CD14-positive monocyte (primary cell): ENCODE measurements at regions not wholly inside any gene's neighbourhood (a gene's known extent, or its start where the extent isn't known, plus 50 kb on each side); places are given as distances from the start of the nearest gene placed in this dataset.

Experiments
- DNase-seq, 3 donors: peaks; one replicate each; pipeline ENCODE4 v3.0.0-alpha.2; 2011 to 2022
- H2AFZ ChIP-seq: 2 replicates; pipeline ENCODE4 v1.6.0; 2012; ENCODE audit warnings: mild to moderate bottlenecking, low read depth, low read length, inconsistent platforms; ENCODE audit not compliant: insufficient read depth, poor library complexity, severe bottlenecking
- H3K27ac ChIP-seq, 2 donors: 1 replicate in 1 of 2; 2 replicates in 1 of 2; pipeline ENCODE4 v1.5.1; 2012 to 2013; ENCODE audit warnings: low read length in 2 of 2, control low read depth in 1 of 2, inconsistent platforms in 1 of 2, low read depth in 1 of 2, mild to moderate bottlenecking in 1 of 2
- H3K27me3 ChIP-seq, 2 donors: one replicate each; pipeline versions ENCODE4 v1.6.0 to v1.6.1; 2011 to 2013; ENCODE audit warnings: low read length in 2 of 2; ENCODE audit not compliant: control insufficient read depth in 2 of 2, insufficient read depth in 2 of 2
- H3K36me3 ChIP-seq, 2 donors: replicated peaks in 1 of 2; 1 replicate in 1 of 2; 2 replicates in 1 of 2; pipeline versions ENCODE4 v1.5.1 to v1.6.1; 2012 to 2013; ENCODE audit warnings: low read length in 2 of 2, control low read depth in 1 of 2, inconsistent platforms in 1 of 2, mild to moderate bottlenecking in 1 of 2; ENCODE audit not compliant: insufficient read depth in 2 of 2, control insufficient read depth in 1 of 2
- H3K4me1 ChIP-seq, 2 donors: 1 replicate in 1 of 2; 2 replicates in 1 of 2; pipeline versions ENCODE4 v1.5.1 to v1.6.1; 2012 to 2013; ENCODE audit warnings: low read length in 2 of 2, control low read depth in 1 of 2, inconsistent platforms in 1 of 2, mild to moderate bottlenecking in 1 of 2, moderate library complexity in 1 of 2; ENCODE audit not compliant: insufficient read depth in 2 of 2, control insufficient read depth in 1 of 2
- H3K4me2 ChIP-seq: replicated peaks from 2 replicates; pipeline ENCODE3; 2012; ENCODE audit warnings: low read length, moderate library complexity, mild to moderate bottlenecking; ENCODE audit not compliant: poor library complexity, severe bottlenecking; ENCODE audit errors: extremely low read depth
- H3K4me3 ChIP-seq, 3 experiments: fragments of 200-600 bp in 1 of 3; sonication (generic) in 1 of 3; replicated peaks in 1 of 3; 1 replicate in 2 of 3; 2 replicates in 1 of 3; pipeline ENCODE4 v1.5.1; 2011 to 2013; ENCODE audit warnings: low read length in 3 of 3, mild to moderate bottlenecking in 3 of 3, control low read depth in 2 of 3, low read depth in 2 of 3, inconsistent platforms in 1 of 3, moderate library complexity in 1 of 3
- H3K79me2 ChIP-seq: 2 replicates; pipeline ENCODE4 v1.6.0; 2012; ENCODE audit warnings: mild to moderate bottlenecking, control low read depth, inconsistent platforms, low read length, moderate library complexity; ENCODE audit not compliant: insufficient read depth
- H3K9ac ChIP-seq: 2 replicates; pipeline ENCODE4 v1.6.0; 2017; ENCODE audit warnings: low read length, mild to moderate bottlenecking; ENCODE audit not compliant: insufficient read depth, poor library complexity, severe bottlenecking
- H3K9me3 ChIP-seq, 2 donors: replicated peaks in 1 of 2; 1 replicate in 1 of 2; 2 replicates in 1 of 2; pipeline versions ENCODE4 v1.5.1 to v1.6.1; 2012 to 2013; ENCODE audit warnings: low read length in 2 of 2, control low read depth in 1 of 2; ENCODE audit not compliant: control insufficient read depth in 1 of 2, insufficient read depth in 1 of 2
- H4K20me1 ChIP-seq: 2 replicates; pipeline ENCODE4 v1.6.0; 2012; ENCODE audit warnings: mild to moderate bottlenecking, low read length, control low read depth, moderate library complexity; ENCODE audit not compliant: insufficient read depth
- H3K27ac Mint-ChIP-seq, 7 donors: one replicate each; pipeline ENCODE4 v1.8.0; 2020; ENCODE audit warnings: mild to moderate bottlenecking in 7 of 7, mixed read lengths in 7 of 7, moderate library complexity in 6 of 7, inconsistent platforms in 2 of 7
- H3K27me3 Mint-ChIP-seq, 3 donors: one replicate each; pipeline ENCODE4 v1.8.0; 2021 to 2022; ENCODE audit warnings: low read depth in 3 of 3, mild to moderate bottlenecking in 3 of 3, mixed read lengths in 3 of 3, moderate library complexity in 3 of 3, inconsistent platforms in 1 of 3
- H3K36me3 Mint-ChIP-seq, 2 donors: one replicate each; pipeline ENCODE4 v1.8.0; 2020; ENCODE audit warnings: mixed read lengths in 2 of 2, inconsistent platforms in 1 of 2, mild to moderate bottlenecking in 1 of 2
- H3K4me1 Mint-ChIP-seq: one replicate; pipeline ENCODE4 v1.8.0; 2020; ENCODE audit warnings: mild to moderate bottlenecking, mixed read lengths
- H3K4me3 Mint-ChIP-seq, 2 donors: one replicate each; pipeline ENCODE4 v1.8.0; 2020; ENCODE audit warnings: mild to moderate bottlenecking in 2 of 2, mixed read lengths in 2 of 2, moderate library complexity in 1 of 2
- H3K9me3 Mint-ChIP-seq, 7 donors: one replicate each; pipeline ENCODE4 v1.8.0; 2020 to 2022; ENCODE audit warnings: mixed read lengths in 7 of 7, mild to moderate bottlenecking in 6 of 7, moderate library complexity in 6 of 7, inconsistent platforms in 2 of 7
- WGBS: methylation state at CpG from one replicate; pipeline ENCODE4 v1.1.5; 2013; ENCODE audit warnings: missing lambda C conversion rate; ENCODE audit not compliant: insufficient coverage; 5-methylcytosine and 5-hydroxymethylcytosine counted together
- intact Hi-C, 2 donors: fragments of 100-400 bp; cut with micrococcal nuclease; formaldehyde crosslinking; loops; one replicate each; pipeline versions ENCODE4 v1.15.0 to v1.15.1; 2023
- TF ChIP-seq, protein P1 (sequence below): fragments of 200-600 bp; IDR thresholded peaks from one replicate; pipeline ENCODE4 v1.8.0; 2022; ENCODE audit warnings: antibody characterized with exemption, mild to moderate bottlenecking

DNA sequence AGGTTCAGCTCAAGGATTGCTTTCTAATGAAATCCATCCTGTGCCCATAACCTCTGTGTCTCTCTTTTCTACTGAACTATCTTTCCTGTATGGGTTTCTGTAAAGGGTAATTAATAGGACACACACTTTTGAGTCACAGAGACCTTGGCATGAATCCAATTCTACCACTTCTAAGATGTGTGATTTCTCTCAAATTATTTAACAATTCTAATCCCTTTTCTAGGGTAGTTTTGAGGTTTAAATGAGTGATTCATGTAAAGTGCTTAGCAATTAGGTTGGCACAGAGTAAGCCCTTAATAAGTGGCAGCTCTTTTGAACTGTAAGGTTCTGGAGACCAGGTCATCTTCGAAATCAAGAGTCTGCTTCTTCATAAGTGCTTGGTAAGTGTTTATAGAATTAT lies 202.7 kb downstream of the RASSF9 start:
- Mint-ChIP-seq H3K4me1 (peaks cover 3% of the 10 kb centered on the region), H3K36me3 (no peaks in the 10 kb centered on the region), H3K9me3 (peaks cover 0 to 4% (median 0%) of the 10 kb centered on the region in 7 donors), H3K27ac (no peak overlapping the region), H3K27me3 (no peaks in the 10 kb centered on the region), H3K4me3 (no peak overlapping the region)
- no peak for DNase-seq
- Histone ChIP-seq H3K9ac (no peak overlapping the region), H3K36me3 (no peaks in the 10 kb centered on the region), H3K79me2 (no peaks in the 10 kb centered on the region), H2AFZ (no peak overlapping the region), H3K27ac (no peak overlapping the region), H3K9me3 (no peaks in the 10 kb centered on the region), H3K27me3 (no peaks in the 10 kb centered on the region), H4K20me1 (no peaks in the 10 kb centered on the region), H3K4me1 (no peaks in the 10 kb centered on the region), H3K4me3 (no peak overlapping the region), H3K4me2 (no peak overlapping the region)
- TF ChIP-seq, protein P1, sequence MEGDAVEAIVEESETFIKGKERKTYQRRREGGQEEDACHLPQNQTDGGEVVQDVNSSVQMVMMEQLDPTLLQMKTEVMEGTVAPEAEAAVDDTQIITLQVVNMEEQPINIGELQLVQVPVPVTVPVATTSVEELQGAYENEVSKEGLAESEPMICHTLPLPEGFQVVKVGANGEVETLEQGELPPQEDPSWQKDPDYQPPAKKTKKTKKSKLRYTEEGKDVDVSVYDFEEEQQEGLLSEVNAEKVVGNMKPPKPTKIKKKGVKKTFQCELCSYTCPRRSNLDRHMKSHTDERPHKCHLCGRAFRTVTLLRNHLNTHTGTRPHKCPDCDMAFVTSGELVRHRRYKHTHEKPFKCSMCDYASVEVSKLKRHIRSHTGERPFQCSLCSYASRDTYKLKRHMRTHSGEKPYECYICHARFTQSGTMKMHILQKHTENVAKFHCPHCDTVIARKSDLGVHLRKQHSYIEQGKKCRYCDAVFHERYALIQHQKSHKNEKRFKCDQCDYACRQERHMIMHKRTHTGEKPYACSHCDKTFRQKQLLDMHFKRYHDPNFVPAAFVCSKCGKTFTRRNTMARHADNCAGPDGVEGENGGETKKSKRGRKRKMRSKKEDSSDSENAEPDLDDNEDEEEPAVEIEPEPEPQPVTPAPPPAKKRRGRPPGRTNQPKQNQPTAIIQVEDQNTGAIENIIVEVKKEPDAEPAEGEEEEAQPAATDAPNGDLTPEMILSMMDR, result no peak
- WGBS, result no CpG with 5 or more reads among the region's 1 CpG
- intact Hi-C loops, result no loop called here

GRCh38 chr12:85639834-85640233 lies 196.4 kb downstream of the RASSF9 start:
- no peaks in the 10 kb centered on the region for H3K79me2 ChIP-seq
- H3K4me3 ChIP-seq, result no peak overlapping the region
- H3K27ac ChIP-seq, result no peak overlapping the region
- H3K4me3 Mint-ChIP-seq, result no peak overlapping the region
- no peaks in the 10 kb centered on the region for H3K4me1 Mint-ChIP-seq
- no peak for DNase-seq
- no peaks in the 10 kb centered on the region for H3K9me3 ChIP-seq
- H3K9ac ChIP-seq, result no peak overlapping the region
- H4K20me1 ChIP-seq, result no peaks in the 10 kb centered on the region
- H3K4me1 ChIP-seq, result no peaks in the 10 kb centered on the region
- TF ChIP-seq, protein P1, result no peak
- H3K4me2 ChIP-seq, result no peak overlapping the region
- no peak overlapping the region for H2AFZ ChIP-seq
- 96% methylated on average over 2 of the region's 2 CpGs for WGBS
- peaks cover 0 to 6% (median 0%) of the 10 kb centered on the region in 7 donors for H3K9me3 Mint-ChIP-seq
- H3K36me3 Mint-ChIP-seq, result no peaks in the 10 kb centered on the region
- intact Hi-C loops, result no loop called here
- H3K27me3 ChIP-seq, result no peaks in the 10 kb centered on the region
- H3K27ac Mint-ChIP-seq, result no peak overlapping the region
- H3K27me3 Mint-ChIP-seq, result peaks cover 0 to 2% (median 0%) of the 10 kb centered on the region in 3 donors
- no peaks in the 10 kb centered on the region for H3K36me3 ChIP-seq
